OCI-LY3 (cell line): ENCODE measurements at regions not wholly inside any gene's neighbourhood (a gene's known extent, or its start where the extent isn't known, plus 50 kb on each side); places are given as distances from the start of the nearest gene placed in this dataset.

ENCODE experiments used
- H2AFZ ChIP-seq: fragments of 200-600, 300-600 bp; shearing (Covaris generic); 2 replicates; pipeline ENCODE4 v1.6.0; 2014; ENCODE audit warnings: antibody characterized with exemption, low read depth, low read length
- H3K27ac ChIP-seq: fragments of 200-600, 300-600 bp; sonication (generic); 2 replicates; pipeline ENCODE4 v1.5.1; 2014; ENCODE audit warnings: mild to moderate bottlenecking, low read length, moderate library complexity, mixed read lengths
- H3K27me3 ChIP-seq: fragments of 200-600, 300-600 bp; sonication (generic); 2 replicates; pipeline ENCODE4 v1.6.1; 2014; ENCODE audit warnings: low read depth, low read length, mixed read lengths
- H3K36me3 ChIP-seq: fragments of 200-600, 300-600 bp; sonication (generic); replicated peaks from 2 replicates; pipeline ENCODE3; 2014; ENCODE audit warnings: low read depth, low read length, mixed read lengths
- H3K4me1 ChIP-seq: fragments of 300-600, 200-600 bp; sonication (generic); 2 replicates; pipeline ENCODE4 v1.6.1; 2014; ENCODE audit warnings: low read length, mixed read lengths
- H3K4me2 ChIP-seq: fragments of 200-600, 300-600 bp; sonication (generic); 2 replicates; pipeline ENCODE4 v1.6.1; 2014; ENCODE audit warnings: low read length, mixed read lengths
- H3K4me3 ChIP-seq: fragments of 300-600, 200-600 bp; sonication (generic); 2 replicates; pipeline ENCODE4 v1.5.1; 2014; ENCODE audit warnings: antibody characterized with exemption, mild to moderate bottlenecking, low read length, moderate library complexity
- H3K79me2 ChIP-seq: fragments of 300-600, 200-600 bp; shearing (Covaris generic); 2 replicates; pipeline ENCODE4 v1.6.1; 2014; ENCODE audit warnings: mild to moderate bottlenecking, low read length, mixed read lengths
- H3K9ac ChIP-seq: fragments of 300-600, 200-600 bp; shearing (Covaris generic); 2 replicates; pipeline ENCODE4 v1.6.0; 2014; ENCODE audit warnings: mild to moderate bottlenecking, low read length, moderate library complexity
- H3K9me3 ChIP-seq: fragments of 200-600, 300-600 bp; shearing (Covaris generic); 2 replicates; pipeline ENCODE4 v1.6.1; 2014; ENCODE audit warnings: low read length, mixed read lengths; ENCODE audit not compliant: insufficient read depth
- H4K20me1 ChIP-seq: fragments of 200-600, 300-600 bp; sonication (generic); 2 replicates; pipeline ENCODE4 v1.6.1; 2016; ENCODE audit warnings: low read length, mixed read lengths; ENCODE audit not compliant: insufficient read depth
- CTCF ChIP-seq: fragments of 200-600, 300-600 bp; sonication (generic); IDR thresholded peaks from 2 replicates; pipeline ENCODE4 v1.5.1; 2014; ENCODE audit warnings: antibody characterized with exemption, low read length, low read depth
- EZH2phosphoT487 ChIP-seq: fragments of 200-600 bp; shearing (Covaris generic); IDR thresholded peaks from 2 replicates; pipeline ENCODE4 v1.6.1; 2018; ENCODE audit warnings: antibody characterized with exemption, mixed run types, low read depth

DNA sequence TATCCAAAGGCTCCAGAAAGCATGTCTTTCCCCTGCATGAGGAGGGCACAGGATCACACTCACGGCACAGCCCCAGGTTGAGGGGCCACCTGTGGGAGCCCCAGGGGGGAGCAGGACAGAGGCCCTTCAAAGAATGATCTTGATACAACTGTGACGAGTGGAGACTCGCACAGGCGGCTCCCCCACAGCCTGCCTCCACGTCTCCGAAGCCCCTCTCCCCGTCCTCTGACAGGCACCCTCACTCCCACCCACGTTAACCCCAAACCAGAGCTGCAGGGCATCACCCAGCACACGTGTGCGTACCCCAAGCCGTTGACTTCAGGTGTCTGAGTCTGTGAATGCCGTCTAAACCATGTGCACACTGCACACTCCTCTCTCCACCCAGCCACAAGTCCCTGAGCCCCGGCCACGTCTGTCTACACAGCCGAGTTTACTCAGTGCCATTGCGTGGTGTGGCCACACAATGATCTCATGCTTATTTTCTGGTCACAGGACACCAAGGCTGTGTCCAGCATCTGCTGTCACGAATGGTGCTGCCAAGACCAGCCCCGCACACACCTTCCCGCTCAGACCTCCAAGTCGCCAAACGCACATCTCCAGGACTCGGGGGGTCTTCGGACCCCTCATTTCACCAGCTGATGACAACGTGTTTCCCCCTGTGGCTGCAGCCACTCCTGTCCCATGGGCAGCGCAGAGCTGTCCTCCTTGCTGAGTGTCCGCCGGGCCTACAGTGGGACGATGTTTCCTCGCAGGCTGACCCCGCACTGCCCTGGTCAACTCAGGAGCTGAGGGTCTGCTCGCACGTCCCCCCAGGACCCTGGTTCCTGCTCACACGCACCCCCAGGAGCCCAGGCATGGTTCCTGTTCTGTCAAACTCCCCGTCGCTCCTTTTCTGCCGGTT, 251.2 kb downstream of the BRD1 start:
- H3K36me3 ChIP-seq = peaks cover 8% of the 10 kb centered on the region
- H3K27ac ChIP-seq = no peak overlapping the region
- no peaks in the 10 kb centered on the region for H3K4me1 ChIP-seq
- H3K9me3 ChIP-seq = 0 out of 2 replicates have a peak, but pooled peaks cover 3% of the 10 kb centered on the region
- peaks cover 4% of the 10 kb centered on the region; the same call in 1 of the 2 replicates for H3K79me2 ChIP-seq
- H3K9ac ChIP-seq = no peak overlapping the region
- TF ChIP-seq EZH2phosphoT487 = no peak
- TF ChIP-seq CTCF = no peak
- no peak overlapping the region for H3K4me3 ChIP-seq
- H3K27me3 ChIP-seq = no peaks in the 10 kb centered on the region
- no peaks in the 10 kb centered on the region for H4K20me1 ChIP-seq
- no peak overlapping the region for H2AFZ ChIP-seq
- no peak overlapping the region for H3K4me2 ChIP-seq

GRCh38 chr22:49575703-49576081, 252.0 kb downstream of the BRD1 start:
- no peaks in the 10 kb centered on the region for H4K20me1 ChIP-seq

GRCh38 chr22:49574881-49575702, 252.6 kb downstream of the BRD1 start:
- Histone ChIP-seq H3K27ac (no peak overlapping the region), H3K79me2 (no peaks in the 10 kb centered on the region), H3K9me3 (no peaks in the 10 kb centered on the region), H4K20me1 (no peaks in the 10 kb centered on the region), H2AFZ (no peak overlapping the region), H3K36me3 (no peaks in the 10 kb centered on the region), H3K4me2 (no peak overlapping the region), H3K4me1 (no peaks in the 10 kb centered on the region), H3K4me3 (no peak overlapping the region), H3K9ac (no peak overlapping the region), H3K27me3 (no peaks in the 10 kb centered on the region)
- TF ChIP-seq EZH2phosphoT487 (no peak), CTCF (no peak)

More at GRCh38 chr22:49575703-49576081, 252.0 kb downstream of the BRD1 start:
- no peaks in the 10 kb centered on the region for H3K4me1 ChIP-seq
- no peak overlapping the region for H2AFZ ChIP-seq
- no peaks in the 10 kb centered on the region for H3K27me3 ChIP-seq
- no peak overlapping the region for H3K9ac ChIP-seq
- 0 out of 2 replicates have a peak, but pooled peaks cover 3% of the 10 kb centered on the region for H3K9me3 ChIP-seq
- H3K4me2 ChIP-seq = no peak overlapping the region
- H3K4me3 ChIP-seq = no peak overlapping the region
- H3K36me3 ChIP-seq = peaks cover 5% of the 10 kb centered on the region
- no peak for TF ChIP-seq CTCF
- no peak for TF ChIP-seq EZH2phosphoT487
- peaks cover 4% of the 10 kb centered on the region; the same call in 1 of the 2 replicates for H3K79me2 ChIP-seq
- H3K27ac ChIP-seq = no peak overlapping the region
